IPS DF 6.9 (cell line): ENCODE measurements at regions not wholly inside any gene's neighbourhood (a gene's known extent, or its start where the extent isn't known, plus 50 kb on each side); places are given as distances from the start of the nearest gene placed in this dataset.
"Not testable (repeated sequence)": the region's sequence is repeated elsewhere in the genome, so short reads cannot be mapped to it uniquely, and the experiment has no call there.

Experiments used
- DNase-seq: peaks from one replicate; pipeline ENCODE4 v3.0.0-alpha.2; 2013; ENCODE audit warnings: low read depth, low spot score
- H3K27ac ChIP-seq: one replicate; pipeline ENCODE4 v1.5.1; 2013; ENCODE audit warnings: low read length, control low read depth
- H3K27me3 ChIP-seq: 2 replicates; pipeline ENCODE4 v1.6.1; 2013; ENCODE audit warnings: mild to moderate bottlenecking, low read length; ENCODE audit not compliant: control insufficient read depth, insufficient read depth
- H3K36me3 ChIP-seq: 2 replicates; pipeline ENCODE4 v1.6.1; 2013; ENCODE audit warnings: low read length; ENCODE audit not compliant: control insufficient read depth, insufficient read depth
- H3K4me1 ChIP-seq: 2 replicates; pipeline ENCODE4 v1.6.1; 2013; ENCODE audit warnings: low read length; ENCODE audit not compliant: control insufficient read depth, insufficient read depth
- H3K4me3 ChIP-seq: 2 replicates; pipeline ENCODE4 v1.5.1; 2013; ENCODE audit warnings: mild to moderate bottlenecking, low read length
- H3K9me3 ChIP-seq: 2 replicates; pipeline ENCODE4 v1.6.1; 2013; ENCODE audit warnings: low read length, inconsistent platforms; ENCODE audit not compliant: control insufficient read depth, insufficient read depth
- WGBS: extraction: QIAGEN DNeasy Blood & Tissue Kit; methylation state at CpG from one replicate; pipeline ENCODE4 v1.1.7; 2013; ENCODE audit warnings: mixed read lengths, missing lambda C conversion rate; ENCODE audit not compliant: insufficient read length, insufficient coverage; 5-methylcytosine and 5-hydroxymethylcytosine counted together

DNA sequence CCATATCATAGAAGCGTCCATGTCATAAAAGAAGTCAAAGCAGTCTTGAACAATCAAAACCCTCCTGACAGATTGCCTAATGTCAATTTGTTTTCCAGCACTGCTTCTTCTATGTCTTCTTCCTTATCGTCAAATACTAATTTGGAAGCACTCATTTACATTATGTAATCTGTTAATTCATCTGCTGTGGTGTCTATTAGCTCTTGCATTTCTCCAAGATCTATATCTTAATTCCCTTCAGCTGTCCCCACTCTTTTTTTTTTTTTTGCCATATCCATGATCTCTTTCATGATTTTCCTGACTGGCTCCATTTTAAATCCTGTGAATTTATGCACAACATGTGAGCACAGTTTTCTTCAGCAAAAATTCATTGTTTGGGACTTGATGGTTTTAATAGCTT is 560.5 kb upstream of the ARPP21 start:
- no peak for DNase-seq
- no CpG with 5 or more reads among the region's 2 CpGs for WGBS
- H3K9me3 ChIP-seq: no peaks in the 10 kb centered on the region

GRCh38 chr3:35079403-35079802 is 559.9 kb upstream of the ARPP21 start:
- H3K36me3 ChIP-seq: no peaks in the 10 kb centered on the region
- H3K27me3 ChIP-seq: no peaks in the 10 kb centered on the region
- no peaks in the 10 kb centered on the region for H3K4me1 ChIP-seq
- no peak for DNase-seq
- WGBS: no CpG with 5 or more reads among the region's 1 CpG
- H3K9me3 ChIP-seq: no peaks in the 10 kb centered on the region
- H3K4me3 ChIP-seq: no peak overlapping the region
- no peak overlapping the region for H3K27ac ChIP-seq

More for the DNA sequence above, 560.5 kb upstream of the ARPP21 start:
- Histone ChIP-seq H3K4me3 (no peak overlapping the region), H3K27me3 (no peaks in the 10 kb centered on the region), H3K4me1 (no peaks in the 10 kb centered on the region), H3K36me3 (no peaks in the 10 kb centered on the region), H3K27ac (no peak overlapping the region)

- H3K9me3 ChIP-seq: no peaks in the 10 kb centered on the region
- WGBS: no CpG with 5 or more reads among the region's 1 CpG
- H3K4me1 ChIP-seq: no peaks in the 10 kb centered on the region
- no peak overlapping the region for H3K4me3 ChIP-seq
- H3K27ac ChIP-seq: no peak overlapping the region
- no peaks in the 10 kb centered on the region for H3K36me3 ChIP-seq
- DNase-seq: no peak
- H3K27me3 ChIP-seq: no peaks in the 10 kb centered on the region
Observed at GRCh38 chr3:35081899-35082298, 557.4 kb upstream of the ARPP21 start.

- Histone ChIP-seq H3K9me3 (no peaks in the 10 kb centered on the region), H3K4me1 (no peaks in the 10 kb centered on the region), H3K27me3 (no peaks in the 10 kb centered on the region), H3K4me3 (no peak overlapping the region), H3K36me3 (no peaks in the 10 kb centered on the region), H3K27ac (no peak overlapping the region)
- WGBS: no CpG with 5 or more reads among the region's 1 CpG
- no peak for DNase-seq
Observed at GRCh38 chr3:35088943-35089342, 550.4 kb upstream of the ARPP21 start.

DNA sequence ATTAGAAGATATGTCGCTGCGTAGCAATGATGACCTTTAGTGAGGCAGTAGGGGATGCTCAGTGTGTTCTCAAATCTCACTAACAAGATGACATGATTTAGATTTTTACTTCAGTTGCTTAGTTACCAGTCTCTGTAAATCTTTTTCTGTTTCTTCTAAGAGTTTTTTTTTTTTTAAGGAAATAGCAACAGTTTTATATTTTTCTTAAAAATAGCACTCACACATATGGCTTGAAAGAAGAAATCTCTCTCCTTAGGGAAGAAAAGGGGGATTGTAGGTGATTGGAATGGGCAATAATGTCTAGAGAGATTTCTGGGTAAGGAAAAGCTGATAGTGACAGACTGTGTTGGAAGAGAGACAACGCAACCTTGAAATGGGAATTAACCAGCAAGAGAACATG is 524.6 kb upstream of the ARPP21 start:
- H3K27ac ChIP-seq: no peak overlapping the region
- no peaks in the 10 kb centered on the region for H3K4me1 ChIP-seq
- no peaks in the 10 kb centered on the region for H3K36me3 ChIP-seq
- no CpG with 5 or more reads among the region's 3 CpGs for WGBS
- no peaks in the 10 kb centered on the region for H3K9me3 ChIP-seq
- H3K27me3 ChIP-seq: no peaks in the 10 kb centered on the region
- no peak overlapping the region for H3K4me3 ChIP-seq
- DNase-seq: no peak

DNA sequence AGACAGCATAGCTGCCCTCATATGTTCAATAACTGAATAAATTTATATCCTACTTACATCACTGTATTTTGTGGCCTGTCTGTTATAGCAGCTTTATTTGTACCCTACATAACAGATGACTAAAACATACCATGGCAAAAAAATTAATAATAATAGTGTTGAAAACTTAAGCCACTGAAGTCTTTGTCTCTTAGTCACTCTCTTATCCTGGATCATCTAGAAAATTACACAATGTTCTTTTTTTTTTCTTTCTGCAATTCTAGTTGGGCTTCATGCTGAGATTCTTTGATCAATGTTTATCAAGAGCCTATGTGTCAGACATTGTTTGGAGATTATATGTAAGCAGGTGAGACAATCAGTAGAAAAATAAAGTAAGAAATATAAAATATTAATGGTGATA is 519.3 kb upstream of the ARPP21 start:
- Histone ChIP-seq H3K9me3 (no peaks in the 10 kb centered on the region), H3K27ac (no peak overlapping the region), H3K4me1 (no peaks in the 10 kb centered on the region), H3K4me3 (no peak overlapping the region), H3K36me3 (no peaks in the 10 kb centered on the region), H3K27me3 (no peaks in the 10 kb centered on the region)
- DNase-seq: no peak

DNA sequence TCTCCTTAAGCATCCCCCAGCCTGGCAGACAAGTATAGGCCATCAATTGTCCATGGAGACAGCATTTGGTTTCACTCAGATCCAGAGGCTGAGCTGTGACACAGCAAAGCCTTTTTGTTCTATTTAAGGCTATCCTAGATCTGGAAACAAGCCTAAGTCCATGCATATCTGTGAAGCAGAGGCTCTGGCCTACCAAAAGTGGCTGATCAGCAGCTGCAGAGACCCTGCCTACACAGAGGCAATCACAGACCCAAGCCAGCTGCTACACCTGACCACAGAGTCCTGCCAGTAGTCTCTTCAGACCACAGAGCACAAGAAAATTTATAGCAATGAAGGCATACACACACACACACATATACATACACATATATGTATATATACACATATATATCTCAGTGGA is 501.7 kb upstream of the ARPP21 start:
- no peaks in the 10 kb centered on the region for H3K36me3 ChIP-seq
- DNase-seq: no peak
- no peaks in the 10 kb centered on the region for H3K27me3 ChIP-seq
- no peaks in the 10 kb centered on the region for H3K9me3 ChIP-seq
- no peak overlapping the region for H3K4me3 ChIP-seq
- H3K27ac ChIP-seq: no peak overlapping the region
- no peaks in the 10 kb centered on the region for H3K4me1 ChIP-seq

GRCh38 chr3:35141406-35141805 is 497.9 kb upstream of the ARPP21 start:
- no peak for DNase-seq
- no CpG with 5 or more reads among the region's 4 CpGs for WGBS
- Histone ChIP-seq H3K4me1 (no peaks in the 10 kb centered on the region), H3K36me3 (0 out of 2 replicates have a peak, but pooled peaks cover 2% of the 10 kb centered on the region), H3K27me3 (no peaks in the 10 kb centered on the region), H3K27ac (no peak overlapping the region), H3K9me3 (no peaks in the 10 kb centered on the region), H3K4me3 (no peak overlapping the region)

- H3K4me3 ChIP-seq: no peak overlapping the region
- no peaks in the 10 kb centered on the region for H3K27me3 ChIP-seq
- H3K36me3 ChIP-seq: 0 out of 2 replicates have a peak, but pooled peaks cover 2% of the 10 kb centered on the region
- DNase-seq: no peak
- H3K9me3 ChIP-seq: no peaks in the 10 kb centered on the region
- no peaks in the 10 kb centered on the region; the same call in 1 of the 2 replicates for H3K4me1 ChIP-seq
- no peak overlapping the region for H3K27ac ChIP-seq
Observed at GRCh38 chr3:35144011-35144410, 495.3 kb upstream of the ARPP21 start.

- not testable (repeated sequence) for H3K4me1 ChIP-seq, H3K36me3 ChIP-seq, H3K4me3 ChIP-seq, DNase-seq, H3K27me3 ChIP-seq, H3K9me3 ChIP-seq, H3K27ac ChIP-seq
- WGBS: no CpG with 5 or more reads among the region's 10 CpGs
Observed at GRCh38 chr3:35146256-35147035, 492.9 kb upstream of the ARPP21 start.

GRCh38 chr3:35183927-35184675 is 455.2 kb upstream of the ARPP21 start:
- no peak for DNase-seq
- H3K27ac ChIP-seq: no peak overlapping the region
- no peak overlapping the region for H3K4me3 ChIP-seq
- H3K27me3 ChIP-seq: no peaks in the 10 kb centered on the region
- no peaks in the 10 kb centered on the region for H3K9me3 ChIP-seq
- no peaks in the 10 kb centered on the region for H3K36me3 ChIP-seq
- WGBS: no CpG with 5 or more reads among the region's 2 CpGs
- H3K4me1 ChIP-seq: no peaks in the 10 kb centered on the region
